ENCODE measurements at regions not wholly inside any gene's neighbourhood (a gene's known extent, or its start where the extent isn't known, plus 50 kb on each side); places are given as distances from the start of the nearest gene placed in this dataset.

DNA sequence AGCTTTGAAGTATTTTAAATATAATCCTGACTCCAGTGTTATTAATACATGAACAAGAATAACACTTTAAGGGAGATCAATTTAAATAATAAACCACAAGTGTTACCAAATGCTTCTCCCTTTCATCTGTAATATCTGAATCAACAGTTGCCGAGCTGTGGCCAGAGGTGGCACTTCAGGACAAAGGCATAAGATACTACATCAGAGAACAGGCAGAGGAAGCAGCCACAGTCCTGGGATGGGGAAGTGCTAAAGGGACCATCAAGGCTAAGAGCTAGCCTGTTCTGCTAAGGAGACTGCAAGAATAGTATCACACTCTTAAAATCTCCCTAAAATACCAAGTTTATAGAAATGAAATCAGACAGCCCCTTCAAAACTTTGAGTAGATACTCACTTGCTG lies 378.2 kb upstream of the PRKCQ start:
- no peaks in the 10 kb centered on the region for H3K36me3 ChIP-seq (replicated peaks in 1 of 2; ENCODE audit: control insufficient read depth in 1 of 2, insufficient read depth in 2 of 2, low read length in 2 of 2)
- in situ Hi-C loops (cut with HindIII; ENCODE audit: extremely low pct_ligation_motif_present, low pct_unique_long_range_greater_than_20kb) = no loop called here
- CTCF ChIA-PET (ENCODE audit: low intra/inter-chr PET ratio, low total read pairs) = no interaction called here
- POLR2A ChIA-PET = no interaction called here
- no peak for FAIRE-seq
- no peaks in the 10 kb centered on the region for H3K27me3 ChIP-seq (ENCODE audit: control insufficient read depth in 1 of 2, insufficient read depth in 2 of 2, low read length in 2 of 2)
- H3K4me2 ChIP-seq (ENCODE audit: low read depth, low read length) = no peak overlapping the region
- DNase-seq (ENCODE audit: low spot score) = no peak
- no TSS peak for BruUV-seq (replicated peaks)
- intact Hi-C loops (cut with micrococcal nuclease; ENCODE audit: unreplicated experiment) = no loop called here
- H2AFZ ChIP-seq (ENCODE audit: low read length) = no peak overlapping the region
- H4K20me1 ChIP-seq (ENCODE audit: insufficient read depth, low read length) = no peaks in the 10 kb centered on the region
- no peaks in the 10 kb centered on the region for H3K79me2 ChIP-seq (ENCODE audit: insufficient read depth, low read length)
- no peaks in the 10 kb centered on the region for H3K9me3 ChIP-seq (ENCODE audit: low read length)
- no peak overlapping the region for H3K4me3 ChIP-seq (replicated peaks in 1 of 3; ENCODE audit: insufficient read depth in 1 of 3, low read depth in 2 of 3, low read length in 3 of 3)
- WGBS (ENCODE audit: low lambda C conversion rate) = 0% methylated on average over 1 of the region's 1 CpG
- ATAC-seq = no peak
- H3K27ac ChIP-seq (ENCODE audit: extremely low read length, insufficient read depth, low read length) = no peak overlapping the region
- H3K4me1 ChIP-seq (ENCODE audit: insufficient read depth, low read length) = no peaks in the 10 kb centered on the region
- H3K9ac ChIP-seq (ENCODE audit: insufficient read depth, low read depth, low read length) = no peak overlapping the region
- TF ChIP-seq ZMYM3 (CRISPR knock-in tag; IDR thresholded peaks at IDR 0.05) = no peak
- no peak for TF ChIP-seq NR1H2 (CRISPR knock-in tag; IDR thresholded peaks at IDR 0.05; ENCODE audit: borderline replicate concordance, low read depth)
- no peak for TF ChIP-seq CBX5 (CRISPR knock-in tag; IDR thresholded peaks at IDR 0.05; ENCODE audit: borderline replicate concordance)
- no peak for TF ChIP-seq SALL1 (CRISPR knock-in tag; IDR thresholded peaks at IDR 0.05)
- no peak for TF ChIP-seq ARNT (IDR thresholded peaks at IDR 0.05)
- no peak for TF ChIP-seq AGO2 (optimal IDR thresholded peaks at IDR 0.05; ENCODE audit: low read depth, low read length)

GRCh38 chr10:6957851-6958250 lies 377.8 kb upstream of the PRKCQ start:
- ATAC-seq (no peak), DNase-seq (ENCODE audit: low spot score) (no peak), FAIRE-seq (no peak)
- Histone ChIP-seq H3K9me3 (ENCODE audit: low read length) (no peaks in the 10 kb centered on the region), H4K20me1 (ENCODE audit: insufficient read depth, low read length) (no peaks in the 10 kb centered on the region), H3K27me3 (ENCODE audit: control insufficient read depth in 1 of 2, insufficient read depth in 2 of 2, low read length in 2 of 2) (no peaks in the 10 kb centered on the region), H3K4me3 (replicated peaks in 1 of 3; ENCODE audit: insufficient read depth in 1 of 3, low read depth in 2 of 3, low read length in 3 of 3) (no peak overlapping the region), H3K4me2 (ENCODE audit: low read depth, low read length) (no peak overlapping the region), H2AFZ (ENCODE audit: low read length) (no peak overlapping the region), H3K36me3 (replicated peaks in 1 of 2; ENCODE audit: control insufficient read depth in 1 of 2, insufficient read depth in 2 of 2, low read length in 2 of 2) (no peaks in the 10 kb centered on the region), H3K79me2 (ENCODE audit: insufficient read depth, low read length) (no peaks in the 10 kb centered on the region), H3K27ac (ENCODE audit: extremely low read length, insufficient read depth, low read length) (no peak overlapping the region), H3K4me1 (ENCODE audit: insufficient read depth, low read length) (no peaks in the 10 kb centered on the region), H3K9ac (ENCODE audit: insufficient read depth, low read depth, low read length) (no peak overlapping the region)
- WGBS (ENCODE audit: low lambda C conversion rate) = 18% methylated on average over 4 of the region's 4 CpGs
- TF ChIP-seq CEBPB (IDR thresholded peaks at IDR 0.05; ENCODE audit: borderline replicate concordance, low read depth, low read length) = 0 out of 2 replicates have a peak, but pooled peaks have one; percentile 14
- TF ChIP-seq SKI (IDR thresholded peaks at IDR 0.05; ENCODE audit: partially characterized antibody) = no peak
- peak; percentile 58; the same call in 1 of the 2 replicates for TF ChIP-seq ZNF652 (CRISPR knock-in tag; IDR thresholded peaks at IDR 0.05; ENCODE audit: borderline replicate concordance, low read depth)
- CTCF ChIA-PET (ENCODE audit: low intra/inter-chr PET ratio, low total read pairs) = no interaction called here
- intact Hi-C loops (cut with micrococcal nuclease; ENCODE audit: unreplicated experiment) (no loop called here), in situ Hi-C loops (cut with HindIII; ENCODE audit: extremely low pct_ligation_motif_present, low pct_unique_long_range_greater_than_20kb) (no loop called here)
- no TSS peak for BruUV-seq (replicated peaks)
- POLR2A ChIA-PET = no interaction called here
